ENCODE measurements at regions not wholly inside any gene's neighbourhood (a gene's known extent, or its start where the extent isn't known, plus 50 kb on each side); places are given as distances from the start of the nearest gene placed in this dataset.

- TF ChIP-seq, protein P1, sequence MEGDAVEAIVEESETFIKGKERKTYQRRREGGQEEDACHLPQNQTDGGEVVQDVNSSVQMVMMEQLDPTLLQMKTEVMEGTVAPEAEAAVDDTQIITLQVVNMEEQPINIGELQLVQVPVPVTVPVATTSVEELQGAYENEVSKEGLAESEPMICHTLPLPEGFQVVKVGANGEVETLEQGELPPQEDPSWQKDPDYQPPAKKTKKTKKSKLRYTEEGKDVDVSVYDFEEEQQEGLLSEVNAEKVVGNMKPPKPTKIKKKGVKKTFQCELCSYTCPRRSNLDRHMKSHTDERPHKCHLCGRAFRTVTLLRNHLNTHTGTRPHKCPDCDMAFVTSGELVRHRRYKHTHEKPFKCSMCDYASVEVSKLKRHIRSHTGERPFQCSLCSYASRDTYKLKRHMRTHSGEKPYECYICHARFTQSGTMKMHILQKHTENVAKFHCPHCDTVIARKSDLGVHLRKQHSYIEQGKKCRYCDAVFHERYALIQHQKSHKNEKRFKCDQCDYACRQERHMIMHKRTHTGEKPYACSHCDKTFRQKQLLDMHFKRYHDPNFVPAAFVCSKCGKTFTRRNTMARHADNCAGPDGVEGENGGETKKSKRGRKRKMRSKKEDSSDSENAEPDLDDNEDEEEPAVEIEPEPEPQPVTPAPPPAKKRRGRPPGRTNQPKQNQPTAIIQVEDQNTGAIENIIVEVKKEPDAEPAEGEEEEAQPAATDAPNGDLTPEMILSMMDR (conservative IDR thresholded peaks at IDR 0.05; ENCODE audit: low read depth, low read length): no peak
- TF ChIP-seq POLR2A (IDR thresholded peaks at IDR 0.05; ENCODE audit: low read depth, low read length) (no peak), MXI1 (IDR thresholded peaks at IDR 0.05; ENCODE audit: borderline replicate concordance, low read depth, low read length) (no peak)
These were observed 734.6 kb upstream of the SLITRK1 start for GRCh38 chr13:84616864-84617263.

Measured in IMR-90 (cell line).